IMR-90 (cell line): ENCODE measurements at regions not wholly inside any gene's neighbourhood (a gene's known extent, or its start where the extent isn't known, plus 50 kb on each side); places are given as distances from the start of the nearest gene placed in this dataset.

Experiments
- BHLHE40 ChIP-seq: fragments of 150-350 bp; IDR thresholded peaks from 2 replicates; pipeline ENCODE4 v1.6.1; 2016; ENCODE audit warnings: mild to moderate bottlenecking, low read depth, low read length
- CEBPB ChIP-seq: IDR thresholded peaks from 2 replicates; pipeline ENCODE4 v1.6.1; 2012; ENCODE audit warnings: low read depth, low read length, improper control_type of control experiment
- CTCF ChIP-seq: conservative IDR thresholded peaks from 2 replicates; pipeline ENCODE4 v1.5.1; 2012; ENCODE audit warnings: mild to moderate bottlenecking, low read depth, low read length, improper control_type of control experiment
- MAFK ChIP-seq: IDR thresholded peaks from 2 replicates; pipeline ENCODE4 v1.6.1; 2012; ENCODE audit warnings: low read depth, low read length, improper control_type of control experiment
- POLR2A ChIP-seq: IDR thresholded peaks from 2 replicates; pipeline ENCODE4 v1.6.1; 2012; ENCODE audit warnings: mild to moderate bottlenecking, low read depth, low read length
- RAD21 ChIP-seq: IDR thresholded peaks from 2 replicates; pipeline ENCODE4 v1.6.1; 2012; ENCODE audit warnings: low read length, improper control_type of control experiment
- RCOR1 ChIP-seq: IDR thresholded peaks from 2 replicates; pipeline ENCODE4 v1.6.1; 2012; ENCODE audit warnings: mild to moderate bottlenecking, low read length, improper control_type of control experiment; ENCODE audit not compliant: insufficient replicate concordance
- RFX5 ChIP-seq: IDR thresholded peaks from 2 replicates; pipeline ENCODE4 v1.8.0; 2012; ENCODE audit warnings: low read depth, mild to moderate bottlenecking, low read length, moderate library complexity
- SMC3 ChIP-seq: fragments of 150-350 bp; IDR thresholded peaks from 2 replicates; pipeline ENCODE4 v1.6.1; 2016; ENCODE audit warnings: low read depth, mild to moderate bottlenecking, antibody characterized with exemption, low read length, moderate library complexity
- TF ChIP-seq, protein P1 (sequence below): fragments of 150-350 bp; IDR thresholded peaks from 2 replicates; pipeline ENCODE4 v1.6.1; 2017; ENCODE audit warnings: mild to moderate bottlenecking, antibody characterized with exemption, low read length, low read depth
- TF ChIP-seq, protein P2 (sequence below): fragments of 150-350 bp; IDR thresholded peaks from 2 replicates; pipeline ENCODE4 v1.6.1; 2016; ENCODE audit warnings: low read depth, mild to moderate bottlenecking, low read length, moderate library complexity, borderline replicate concordance

- TF ChIP-seq CTCF (no peak), RCOR1 (no peak), POLR2A (no peak), SMC3 (no peak), CEBPB (no peak), RAD21 (no peak), MAFK (no peak), BHLHE40 (no peak), RFX5 (no peak)
- TF ChIP-seq, protein P1, sequence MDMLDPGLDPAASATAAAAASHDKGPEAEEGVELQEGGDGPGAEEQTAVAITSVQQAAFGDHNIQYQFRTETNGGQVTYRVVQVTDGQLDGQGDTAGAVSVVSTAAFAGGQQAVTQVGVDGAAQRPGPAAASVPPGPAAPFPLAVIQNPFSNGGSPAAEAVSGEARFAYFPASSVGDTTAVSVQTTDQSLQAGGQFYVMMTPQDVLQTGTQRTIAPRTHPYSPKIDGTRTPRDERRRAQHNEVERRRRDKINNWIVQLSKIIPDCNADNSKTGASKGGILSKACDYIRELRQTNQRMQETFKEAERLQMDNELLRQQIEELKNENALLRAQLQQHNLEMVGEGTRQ = no peak
- TF ChIP-seq, protein P2, sequence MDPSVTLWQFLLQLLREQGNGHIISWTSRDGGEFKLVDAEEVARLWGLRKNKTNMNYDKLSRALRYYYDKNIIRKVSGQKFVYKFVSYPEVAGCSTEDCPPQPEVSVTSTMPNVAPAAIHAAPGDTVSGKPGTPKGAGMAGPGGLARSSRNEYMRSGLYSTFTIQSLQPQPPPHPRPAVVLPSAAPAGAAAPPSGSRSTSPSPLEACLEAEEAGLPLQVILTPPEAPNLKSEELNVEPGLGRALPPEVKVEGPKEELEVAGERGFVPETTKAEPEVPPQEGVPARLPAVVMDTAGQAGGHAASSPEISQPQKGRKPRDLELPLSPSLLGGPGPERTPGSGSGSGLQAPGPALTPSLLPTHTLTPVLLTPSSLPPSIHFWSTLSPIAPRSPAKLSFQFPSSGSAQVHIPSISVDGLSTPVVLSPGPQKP = no peak
Measured at GRCh38 chr14:58866391-58866790, 228.6 kb downstream of the DACT1 start.
